IMR-90 (cell line): ENCODE measurements at regions not wholly inside any gene's neighbourhood (a gene's known extent, or its start where the extent isn't known, plus 50 kb on each side); places are given as distances from the start of the nearest gene placed in this dataset.

Experiments used
- ATAC-seq: fragments of 200-7000 bp; cut with Tn5 transposase; 2 replicates; pipeline ENCODE4 v1.9.1; 2020; ENCODE audit warnings: low read depth, mild to moderate bottlenecking, moderate library complexity
- BruUV-seq: library from RNA; stranded (reverse); fragments of 400-500 nt; replicated peaks from 2 replicates; lab custom pipeline; 2021; lab: Mats Ljungman, UMichigan
- CTCF ChIA-PET: fragments of 300-600 bp; formaldehyde crosslinking; extraction: SDS; loops from one replicate; lab custom pipeline; 2021; ENCODE audit warnings: antibody characterized with exemption; lab: Yijun Ruan, JAX
- POLR2A ChIA-PET: fragments of 300-600 bp; sonication (Branson Sonifier 250); formaldehyde crosslinking; loops from one replicate; lab custom pipeline; 2022; ENCODE audit warnings: antibody characterized with exemption; ENCODE audit not compliant: unreplicated experiment; lab: Charles Lee
- DNase-seq: peaks from one replicate; pipeline ENCODE4 v3.0.0; 2013
- H2AFZ ChIP-seq: replicated peaks from 2 replicates; pipeline ENCODE3; 2013; ENCODE audit warnings: low read length, mild to moderate bottlenecking; ENCODE audit not compliant: poor library complexity
- H2AK5ac ChIP-seq: 2 replicates; pipeline ENCODE4 v1.6.1; 2013; ENCODE audit warnings: low read depth, low read length, inconsistent platforms
- H2AK9ac ChIP-seq: replicated peaks from 2 replicates; pipeline ENCODE3; 2013; ENCODE audit warnings: mild to moderate bottlenecking, low read depth, low read length, moderate library complexity; ENCODE audit not compliant: poor library complexity
- H2BK120ac ChIP-seq: 2 replicates; pipeline ENCODE4 v1.6.1; 2013; ENCODE audit warnings: low read depth, low read length, inconsistent platforms
- H2BK15ac ChIP-seq: 3 replicates; pipeline ENCODE4 v1.6.1; 2013; ENCODE audit warnings: low read depth, low read length, inconsistent platforms
- H2BK20ac ChIP-seq: 2 replicates; pipeline ENCODE4 v1.6.1; 2013; ENCODE audit warnings: low read depth, mild to moderate bottlenecking, inconsistent platforms, low read length, moderate library complexity
- H2BK5ac ChIP-seq: 2 replicates; pipeline ENCODE4 v1.6.1; 2013; ENCODE audit warnings: mild to moderate bottlenecking, low read depth, low read length, inconsistent platforms; ENCODE audit not compliant: poor library complexity, severe bottlenecking
- H3K14ac ChIP-seq: replicated peaks from 2 replicates; pipeline ENCODE4 v1.6.1; 2013; ENCODE audit warnings: low read depth, low read length, inconsistent platforms
- H3K18ac ChIP-seq: 2 replicates; pipeline ENCODE4 v1.6.1; 2013; ENCODE audit warnings: low read depth, low read length, control low read depth
- H3K23ac ChIP-seq: 2 replicates; pipeline ENCODE4 v1.6.1; 2013; ENCODE audit warnings: low read depth, low read length, inconsistent platforms
- H3K27ac ChIP-seq: 2 replicates; pipeline ENCODE4 v1.5.1; 2013; ENCODE audit warnings: mild to moderate bottlenecking, control low read depth, low read length; ENCODE audit not compliant: insufficient read depth
- H3K27me3 ChIP-seq: 2 replicates; pipeline ENCODE4 v1.6.1; 2013; ENCODE audit warnings: low read length; ENCODE audit not compliant: control insufficient read depth, insufficient read depth
- H3K36me3 ChIP-seq: 2 replicates; pipeline ENCODE4 v1.6.1; 2013; ENCODE audit warnings: low read length, mixed read lengths; ENCODE audit not compliant: control insufficient read depth, insufficient read depth
- H3K4ac ChIP-seq: 2 replicates; pipeline ENCODE4 v1.6.1; 2013; ENCODE audit warnings: low read depth, low read length, inconsistent platforms
- H3K4me1 ChIP-seq: 2 replicates; pipeline ENCODE4 v1.6.1; 2013; ENCODE audit warnings: low read length, mixed read lengths; ENCODE audit not compliant: control insufficient read depth, insufficient read depth
- H3K4me2 ChIP-seq: 2 replicates; pipeline ENCODE4 v1.6.1; 2013; ENCODE audit warnings: low read depth, mild to moderate bottlenecking, control low read depth, low read length, moderate library complexity
- H3K4me3 ChIP-seq: 2 replicates; pipeline ENCODE4 v1.5.1; 2013; ENCODE audit warnings: low read depth, mild to moderate bottlenecking, control low read depth, low read length, moderate library complexity; ENCODE audit not compliant: insufficient read depth
- H3K56ac ChIP-seq: 2 replicates; pipeline ENCODE4 v1.6.1; 2013; ENCODE audit warnings: low read length, inconsistent platforms; ENCODE audit not compliant: insufficient read depth; ENCODE audit errors: extremely low read depth
- H3K79me1 ChIP-seq, 2 experiments: 2 replicates each; pipeline ENCODE4 v1.6.1; 2013; ENCODE audit warnings: low read length in 2 of 2, inconsistent platforms in 1 of 2, low read depth in 1 of 2
- H3K9ac ChIP-seq: 2 replicates; pipeline ENCODE4 v1.6.1; 2013; ENCODE audit warnings: low read depth, low read length, control low read depth
- H3K9me1 ChIP-seq: 2 replicates; pipeline ENCODE4 v1.6.1; 2013; ENCODE audit warnings: low read length, inconsistent platforms; ENCODE audit not compliant: insufficient read depth
- H3K9me3 ChIP-seq: 2 replicates; pipeline ENCODE4 v1.6.1; 2013; ENCODE audit warnings: low read length; ENCODE audit not compliant: control insufficient read depth, insufficient read depth
- H4K20me1 ChIP-seq: 2 replicates; pipeline ENCODE4 v1.6.1; 2013; ENCODE audit warnings: low read length, inconsistent platforms; ENCODE audit not compliant: insufficient read depth
- H4K5ac ChIP-seq: 2 replicates; pipeline ENCODE4 v1.6.1; 2013; ENCODE audit warnings: mild to moderate bottlenecking, low read depth, low read length, control low read depth
- H4K8ac ChIP-seq, 2 experiments: 2 replicates each; pipeline ENCODE4 v1.6.1; 2013; ENCODE audit warnings: low read depth in 2 of 2, low read length in 2 of 2, control low read depth in 1 of 2, inconsistent platforms in 1 of 2
- H4K91ac ChIP-seq: 2 replicates; pipeline ENCODE4 v1.6.1; 2013; ENCODE audit warnings: low read depth, low read length, inconsistent platforms; ENCODE audit not compliant: insufficient read depth
- BHLHE40 ChIP-seq: fragments of 150-350 bp; IDR thresholded peaks from 2 replicates; pipeline ENCODE4 v1.6.1; 2016; ENCODE audit warnings: mild to moderate bottlenecking, low read depth, low read length
- CEBPB ChIP-seq: IDR thresholded peaks from 2 replicates; pipeline ENCODE4 v1.6.1; 2012; ENCODE audit warnings: low read depth, low read length, improper control_type of control experiment
- CHD1 ChIP-seq: IDR thresholded peaks from 2 replicates; pipeline ENCODE4 v1.6.1; 2012; ENCODE audit warnings: low read depth, low read length, improper control_type of control experiment
- CTCF ChIP-seq: conservative IDR thresholded peaks from 2 replicates; pipeline ENCODE4 v1.5.1; 2012; ENCODE audit warnings: mild to moderate bottlenecking, low read depth, low read length, improper control_type of control experiment
- ELK1 ChIP-seq: fragments of 150-350 bp; IDR thresholded peaks from 2 replicates; pipeline ENCODE4 v1.6.1; 2016; ENCODE audit warnings: low read depth, mild to moderate bottlenecking, low read length, moderate library complexity, borderline replicate concordance
- FOS ChIP-seq: fragments of 150-350 bp; IDR thresholded peaks from 2 replicates; pipeline ENCODE4 v1.6.1; 2016; ENCODE audit warnings: low read depth, low read length
- MAFK ChIP-seq: IDR thresholded peaks from 2 replicates; pipeline ENCODE4 v1.6.1; 2012; ENCODE audit warnings: low read depth, low read length, improper control_type of control experiment
- MAZ ChIP-seq: IDR thresholded peaks from 2 replicates; pipeline ENCODE4 v1.6.1; 2012; ENCODE audit warnings: low read depth, mild to moderate bottlenecking, low read length, improper control_type of control experiment, moderate library complexity, borderline replicate concordance
- MXI1 ChIP-seq: IDR thresholded peaks from 2 replicates; pipeline ENCODE4 v1.6.1; 2012; ENCODE audit warnings: low read depth, mild to moderate bottlenecking, low read length, moderate library complexity, borderline replicate concordance
- NFE2L2 ChIP-seq: fragments of 150-350 bp; IDR thresholded peaks from 2 replicates; pipeline ENCODE4 v1.6.1; 2016; ENCODE audit warnings: low read depth, mild to moderate bottlenecking, low read length
- POLR2A ChIP-seq: IDR thresholded peaks from 2 replicates; pipeline ENCODE4 v1.6.1; 2012; ENCODE audit warnings: mild to moderate bottlenecking, low read depth, low read length
- RAD21 ChIP-seq: IDR thresholded peaks from 2 replicates; pipeline ENCODE4 v1.6.1; 2012; ENCODE audit warnings: low read length, improper control_type of control experiment
- RCOR1 ChIP-seq: IDR thresholded peaks from 2 replicates; pipeline ENCODE4 v1.6.1; 2012; ENCODE audit warnings: mild to moderate bottlenecking, low read length, improper control_type of control experiment; ENCODE audit not compliant: insufficient replicate concordance
- RFX5 ChIP-seq: IDR thresholded peaks from 2 replicates; pipeline ENCODE4 v1.8.0; 2012; ENCODE audit warnings: low read depth, mild to moderate bottlenecking, low read length, moderate library complexity
- SMC3 ChIP-seq: fragments of 150-350 bp; IDR thresholded peaks from 2 replicates; pipeline ENCODE4 v1.6.1; 2016; ENCODE audit warnings: low read depth, mild to moderate bottlenecking, antibody characterized with exemption, low read length, moderate library complexity
- USF2 ChIP-seq: fragments of 150-350 bp; IDR thresholded peaks from 2 replicates; pipeline ENCODE4 v1.6.1; 2017; ENCODE audit warnings: mild to moderate bottlenecking, antibody characterized with exemption, low read length, low read depth
- WGBS, 2 experiments: methylation state at CpG; one replicate each; pipeline versions ENCODE4 v1.1.5 to v1.1.7; 2013; ENCODE audit warnings: missing lambda C conversion rate in 2 of 2; ENCODE audit not compliant: insufficient read length in 1 of 2; ENCODE audit errors: extremely low coverage in 2 of 2; 5-methylcytosine and 5-hydroxymethylcytosine counted together
- dilution Hi-C: fragments of 300-500 bp; cut with HindIII; formaldehyde crosslinking; loops from one replicate; pipeline ENCODE4 v1.14.3; 2018; ENCODE audit warnings: low sequenced_read_pairs; ENCODE audit not compliant: unreplicated experiment
- in situ Hi-C: fragments of 300-500 bp; cut with MboI; formaldehyde crosslinking; loops from 3 replicates; pipeline ENCODE4 v1.14.3; 2019; ENCODE audit warnings: low sequenced_read_pairs, inconsistent platforms, mixed read lengths
- intact Hi-C: fragments of 100-400 bp; cut with micrococcal nuclease; formaldehyde crosslinking; loops from 2 replicates; pipeline ENCODE4 v1.10.0; 2022

GRCh38 chrX:20479048-20479447 lies 212.3 kb upstream of the RPS6KA3 start:
- Histone ChIP-seq H3K27me3 (peaks cover under 1% of the 10 kb centered on the region; the same call in 1 of the 2 replicates), H3K4me2 (no peak overlapping the region), H3K4me3 (no peak overlapping the region), H3K4me1 (no peaks in the 10 kb centered on the region), H2BK15ac (no peak overlapping the region), H3K9me1 (no peaks in the 10 kb centered on the region), H3K18ac (no peak overlapping the region), H4K8ac (no peak overlapping the region), H3K9me3 (no peaks in the 10 kb centered on the region), H4K91ac (no peak overlapping the region), H2BK120ac (no peak overlapping the region), H2AFZ (no peak overlapping the region), H2BK20ac (no peak overlapping the region), H3K9ac (no peak overlapping the region), H2AK9ac (no peak overlapping the region), H4K5ac (no peak overlapping the region), H3K23ac (no peak overlapping the region), H3K27ac (no peak overlapping the region), H2BK5ac (no peak overlapping the region), H3K79me1 (no peaks in the 10 kb centered on the region), H3K56ac (no peak overlapping the region), H2AK5ac (no peak overlapping the region), H3K14ac (no peak overlapping the region), H3K4ac (no peak overlapping the region), H3K36me3 (no peaks in the 10 kb centered on the region), H4K20me1 (no peaks in the 10 kb centered on the region)
- no TSS peak for BruUV-seq
- TF ChIP-seq FOS (no peak), SMC3 (no peak), USF2 (no peak), NFE2L2 (no peak), CTCF (no peak), CEBPB (no peak), RFX5 (no peak), BHLHE40 (no peak), RCOR1 (no peak), POLR2A (no peak), MAZ (no peak), MXI1 (no peak), ELK1 (no peak), RAD21 (no peak), MAFK (no peak), CHD1 (no peak)
- CTCF ChIA-PET: no interaction called here
- in situ Hi-C loops: no loop called here
- POLR2A ChIA-PET: no interaction called here
- intact Hi-C loops: no loop called here
- dilution Hi-C loops: no loop called here
- DNase-seq: no peak
- WGBS, 2 experiments: no CpG with 5 or more reads among the region's 2 CpGs
- ATAC-seq: no peak
